H9 (cell line): ENCODE measurements at regions not wholly inside any gene's neighbourhood (a gene's known extent, or its start where the extent isn't known, plus 50 kb on each side); places are given as distances from the start of the nearest gene placed in this dataset.

Experiments used
- DNase-seq: peaks from one replicate; pipeline ENCODE4 v3.0.0-alpha.2; 2017
- H2AFZ ChIP-seq: one replicate; pipeline ENCODE4 v1.6.1; 2013; ENCODE audit warnings: mild to moderate bottlenecking, low read length, control low read depth, moderate library complexity
- H2AK5ac ChIP-seq: 2 replicates; pipeline ENCODE4 v1.6.1; 2013; ENCODE audit warnings: low read length, control low read depth, mixed read lengths; ENCODE audit not compliant: insufficient read length
- H2BK120ac ChIP-seq: one replicate; pipeline ENCODE4 v1.6.1; 2013; ENCODE audit warnings: low read depth, mild to moderate bottlenecking, low read length, control low read depth, inconsistent platforms; ENCODE audit not compliant: poor library complexity, severe bottlenecking
- H2BK12ac ChIP-seq: 2 replicates; pipeline ENCODE4 v1.6.1; 2013; ENCODE audit warnings: low read length, control low read depth, mixed read lengths, low read depth; ENCODE audit not compliant: insufficient read length
- H2BK15ac ChIP-seq: 2 replicates; pipeline ENCODE4 v1.6.1; 2013; ENCODE audit warnings: low read depth, low read length, control low read depth
- H2BK20ac ChIP-seq: one replicate; pipeline ENCODE4 v1.6.1; 2013; ENCODE audit warnings: low read depth, mild to moderate bottlenecking, low read length, control low read depth, inconsistent platforms; ENCODE audit not compliant: poor library complexity, severe bottlenecking
- H2BK5ac ChIP-seq: 2 replicates; pipeline ENCODE4 v1.6.1; 2013; ENCODE audit warnings: low read length, control low read depth, mixed read lengths; ENCODE audit not compliant: insufficient read length
- H3K14ac ChIP-seq: 2 replicates; pipeline ENCODE4 v1.6.1; 2013; ENCODE audit warnings: low read length, control low read depth; ENCODE audit not compliant: insufficient read depth
- H3K18ac ChIP-seq: 2 replicates; pipeline ENCODE4 v1.6.1; 2013; ENCODE audit warnings: low read depth, mild to moderate bottlenecking, mixed read lengths, low read length, control low read depth; ENCODE audit not compliant: insufficient read length
- H3K23ac ChIP-seq: 2 replicates; pipeline ENCODE4 v1.6.1; 2013; ENCODE audit warnings: low read length, control low read depth, mixed read lengths, low read depth; ENCODE audit not compliant: insufficient read length
- H3K23me2 ChIP-seq: 2 replicates; pipeline ENCODE4 v1.6.1; 2013; ENCODE audit warnings: low read depth, mild to moderate bottlenecking, mixed read lengths, low read length, control low read depth; ENCODE audit not compliant: insufficient read length, poor library complexity, severe bottlenecking
- H3K27ac ChIP-seq: 2 replicates; pipeline ENCODE4 v1.5.1; 2013; ENCODE audit warnings: low read length, control low read depth, mixed read lengths, low read depth; ENCODE audit not compliant: insufficient read length
- H3K27me3 ChIP-seq: 2 replicates; pipeline ENCODE4 v1.6.1; 2013; ENCODE audit warnings: low read length, control low read depth, inconsistent platforms; ENCODE audit not compliant: insufficient read depth
- H3K4ac ChIP-seq: 2 replicates; pipeline ENCODE4 v1.6.1; 2013; ENCODE audit warnings: low read depth, mild to moderate bottlenecking, control low read depth, inconsistent platforms, low read length, moderate library complexity
- H3K4me1 ChIP-seq: 2 replicates; pipeline ENCODE4 v1.6.1; 2013; ENCODE audit warnings: low read length, control low read depth, inconsistent platforms; ENCODE audit not compliant: insufficient read depth
- H3K4me2 ChIP-seq: 2 replicates; pipeline ENCODE4 v1.6.1; 2013; ENCODE audit warnings: low read length, control low read depth, mixed read lengths; ENCODE audit not compliant: insufficient read length, insufficient read depth
- H3K56ac ChIP-seq: 2 replicates; pipeline ENCODE4 v1.6.1; 2013; ENCODE audit warnings: low read depth, mild to moderate bottlenecking, mixed read lengths, low read length, control low read depth; ENCODE audit not compliant: insufficient read length
- H3K79me1 ChIP-seq: 2 replicates; pipeline ENCODE4 v1.6.1; 2013; ENCODE audit warnings: low read depth, mild to moderate bottlenecking, moderate library complexity, low read length, control low read depth, inconsistent platforms; ENCODE audit not compliant: insufficient read depth, poor library complexity, severe bottlenecking
- H3K79me2 ChIP-seq: 2 replicates; pipeline ENCODE4 v1.6.1; 2013; ENCODE audit warnings: low read length, control low read depth, inconsistent platforms; ENCODE audit not compliant: insufficient read depth
- H3K9ac ChIP-seq: 2 replicates; pipeline ENCODE4 v1.6.1; 2013; ENCODE audit warnings: low read length, control low read depth, mixed read lengths; ENCODE audit not compliant: insufficient read length; ENCODE audit errors: extremely low read depth
- H3K9me3 ChIP-seq: one replicate; pipeline ENCODE4 v1.6.1; 2013; ENCODE audit warnings: low read depth, low read length, inconsistent platforms; ENCODE audit not compliant: control insufficient read depth
- H3T11ph ChIP-seq: one replicate; pipeline ENCODE4 v1.6.1; 2013; ENCODE audit warnings: mild to moderate bottlenecking, low read length, control low read depth, inconsistent platforms
- H4K20me1 ChIP-seq: one replicate; pipeline ENCODE4 v1.6.1; 2013; ENCODE audit not compliant: control insufficient read depth, insufficient read length, insufficient read depth
- H4K5ac ChIP-seq: 2 replicates; pipeline ENCODE4 v1.6.1; 2013; ENCODE audit warnings: low read depth, mild to moderate bottlenecking, mixed read lengths, low read length, control low read depth; ENCODE audit not compliant: insufficient read length
- H4K8ac ChIP-seq: replicated peaks from 2 replicates; pipeline ENCODE4 v1.6.1; 2013; ENCODE audit warnings: low read length, control low read depth, mixed read lengths, low read depth; ENCODE audit not compliant: insufficient read length
- H4K91ac ChIP-seq: 2 replicates; pipeline ENCODE4 v1.6.1; 2013; ENCODE audit warnings: low read depth, mild to moderate bottlenecking, moderate library complexity, mixed read lengths, low read length, control low read depth; ENCODE audit not compliant: insufficient read length
- H3K27ac Mint-ChIP-seq, 3 experiments: 2 replicates in 2 of 3; 3 replicates in 1 of 3; pipeline ENCODE4 v1.8.0; 2020 to 2021; ENCODE audit warnings: mixed read lengths in 3 of 3, mild to moderate bottlenecking in 1 of 3, moderate library complexity in 1 of 3
- H3K27me3 Mint-ChIP-seq: 2 replicates; pipeline ENCODE4 v1.8.0; 2021; ENCODE audit warnings: low read depth, mild to moderate bottlenecking, moderate library complexity, mixed read lengths
- H3K36me3 Mint-ChIP-seq, 3 experiments: 2 replicates in 2 of 3; 3 replicates in 1 of 3; pipeline ENCODE4 v1.8.0; 2020 to 2021; ENCODE audit warnings: low read depth in 3 of 3, mixed read lengths in 3 of 3; ENCODE audit not compliant: insufficient read depth in 1 of 3
- H3K4me1 Mint-ChIP-seq, 2 experiments: 2 replicates each; pipeline ENCODE4 v1.8.0; 2020; ENCODE audit warnings: mixed read lengths in 2 of 2
- H3K4me3 Mint-ChIP-seq, 2 experiments: 2 replicates in 1 of 2; 3 replicates in 1 of 2; pipeline ENCODE4 v1.8.0; 2020 to 2021; ENCODE audit warnings: mild to moderate bottlenecking in 2 of 2, mixed read lengths in 2 of 2, moderate library complexity in 1 of 2
- H3K9me3 Mint-ChIP-seq, 2 experiments: 2 replicates in 1 of 2; 3 replicates in 1 of 2; pipeline ENCODE4 v1.8.0; 2020; ENCODE audit warnings: mild to moderate bottlenecking in 2 of 2, mixed read lengths in 2 of 2, moderate library complexity in 1 of 2
- WGBS: extraction: QIAGEN DNeasy Blood & Tissue Kit; methylation state at CpG from one replicate; pipeline ENCODE4 v1.1.7; 2013; ENCODE audit warnings: missing lambda C conversion rate, low lambda C conversion rate, mixed read lengths; ENCODE audit not compliant: insufficient read length; ENCODE audit errors: extremely low coverage; 5-methylcytosine and 5-hydroxymethylcytosine counted together
- TF ChIP-seq, protein P1 (sequence below): fragments of 200-600 bp; sonication (generic); conservative IDR thresholded peaks from 3 replicates; pipeline ENCODE4 v1.8.0; 2021; ENCODE audit warnings: antibody characterized with exemption, mild to moderate bottlenecking

DNA sequence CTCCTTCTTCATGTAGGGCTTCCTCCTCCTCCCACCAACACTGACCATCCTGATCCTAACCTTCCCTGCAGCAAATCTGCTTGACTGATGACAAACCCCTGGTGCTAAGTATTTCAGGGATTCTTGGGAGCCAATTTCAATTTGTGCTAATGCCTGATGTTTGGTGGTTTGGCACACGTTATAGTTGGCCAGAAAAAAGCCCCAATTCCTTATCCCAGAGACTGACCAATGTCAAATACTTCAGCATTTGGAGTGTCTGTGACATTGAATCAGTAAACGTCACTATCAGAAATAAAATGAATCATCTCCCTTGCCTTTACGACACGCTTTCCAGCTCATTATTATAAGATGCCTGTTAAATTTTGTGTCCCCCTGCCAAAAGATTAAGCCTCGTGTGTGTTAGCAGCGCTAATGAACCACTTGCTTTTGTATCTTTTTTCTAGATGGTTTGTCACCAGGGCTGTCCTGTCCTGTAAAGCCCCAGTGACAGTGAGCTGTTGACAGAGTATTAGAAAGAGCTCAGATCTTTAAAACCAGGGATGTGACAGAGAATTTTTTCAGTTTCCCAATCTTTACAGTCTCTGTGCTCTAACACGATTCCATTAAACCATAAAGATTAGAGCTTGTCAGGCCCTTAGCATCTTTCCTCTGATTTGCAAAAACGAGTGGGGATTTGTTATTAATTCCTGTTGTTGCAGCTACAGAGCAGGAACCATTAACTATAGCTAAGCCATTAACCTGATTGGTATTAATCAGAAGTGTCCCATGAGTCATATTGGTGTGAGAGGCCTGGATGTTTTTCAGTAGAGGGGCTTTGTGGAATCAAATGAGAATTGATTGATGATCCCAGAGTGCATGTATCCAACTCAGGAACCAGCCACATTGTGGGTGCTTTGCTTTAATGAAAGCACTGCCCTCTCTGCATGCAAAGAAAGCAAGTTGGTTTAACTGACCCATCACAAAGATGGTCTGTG, 665.1 kb upstream of the PLXNA2 start:
- Mint-ChIP-seq H3K9me3 (peaks cover 0 to under 1% of the 10 kb centered on the region in 2 experiments; a peak in 4 of 5 replicates), H3K4me1 (peaks cover 0 to 9% of the 10 kb centered on the region in 2 experiments; a peak in 2 of 4 replicates), H3K4me3 (no peak overlapping the region), H3K27me3 (no peaks in the 10 kb centered on the region; the same call in 1 of the 2 replicates), H3K27ac (no peak overlapping the region), H3K36me3 (no peaks in the 10 kb centered on the region; a peak in 1 of 7 replicates)
- H3K9ac ChIP-seq: no peak overlapping the region
- WGBS: no CpG with 5 or more reads among the region's 8 CpGs
- no peaks in the 10 kb centered on the region for H3K4me1 ChIP-seq
- H4K8ac ChIP-seq: no peak overlapping the region
- H3K4ac ChIP-seq: no peak overlapping the region
- no peak overlapping the region for H2BK15ac ChIP-seq
- no peak overlapping the region for H2BK120ac ChIP-seq
- H3K9me3 ChIP-seq: no peaks in the 10 kb centered on the region
- H3K79me2 ChIP-seq: no peaks in the 10 kb centered on the region
- H3K27me3 ChIP-seq: no peaks in the 10 kb centered on the region
- no peak overlapping the region; the same call in 1 of the 2 replicates for H3K14ac ChIP-seq
- no peak overlapping the region for H3K23ac ChIP-seq
- no peak for DNase-seq
- no peaks in the 10 kb centered on the region for H4K20me1 ChIP-seq
- no peak overlapping the region for H3K27ac ChIP-seq
- no peak overlapping the region for H2BK20ac ChIP-seq
- H4K5ac ChIP-seq: no peak overlapping the region
- H2AK5ac ChIP-seq: no peak overlapping the region
- H3K4me2 ChIP-seq: no peak overlapping the region
- TF ChIP-seq, protein P1, sequence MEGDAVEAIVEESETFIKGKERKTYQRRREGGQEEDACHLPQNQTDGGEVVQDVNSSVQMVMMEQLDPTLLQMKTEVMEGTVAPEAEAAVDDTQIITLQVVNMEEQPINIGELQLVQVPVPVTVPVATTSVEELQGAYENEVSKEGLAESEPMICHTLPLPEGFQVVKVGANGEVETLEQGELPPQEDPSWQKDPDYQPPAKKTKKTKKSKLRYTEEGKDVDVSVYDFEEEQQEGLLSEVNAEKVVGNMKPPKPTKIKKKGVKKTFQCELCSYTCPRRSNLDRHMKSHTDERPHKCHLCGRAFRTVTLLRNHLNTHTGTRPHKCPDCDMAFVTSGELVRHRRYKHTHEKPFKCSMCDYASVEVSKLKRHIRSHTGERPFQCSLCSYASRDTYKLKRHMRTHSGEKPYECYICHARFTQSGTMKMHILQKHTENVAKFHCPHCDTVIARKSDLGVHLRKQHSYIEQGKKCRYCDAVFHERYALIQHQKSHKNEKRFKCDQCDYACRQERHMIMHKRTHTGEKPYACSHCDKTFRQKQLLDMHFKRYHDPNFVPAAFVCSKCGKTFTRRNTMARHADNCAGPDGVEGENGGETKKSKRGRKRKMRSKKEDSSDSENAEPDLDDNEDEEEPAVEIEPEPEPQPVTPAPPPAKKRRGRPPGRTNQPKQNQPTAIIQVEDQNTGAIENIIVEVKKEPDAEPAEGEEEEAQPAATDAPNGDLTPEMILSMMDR: no peak
- H2BK5ac ChIP-seq: no peak overlapping the region
- no peaks in the 10 kb centered on the region for H3K23me2 ChIP-seq
- no peaks in the 10 kb centered on the region for H3K79me1 ChIP-seq
- H4K91ac ChIP-seq: no peak overlapping the region
- H3K56ac ChIP-seq: no peak overlapping the region
- no peak overlapping the region for H3K18ac ChIP-seq
- H3T11ph ChIP-seq: no peak overlapping the region
- H2BK12ac ChIP-seq: no peak overlapping the region
- no peak overlapping the region for H2AFZ ChIP-seq
